Fibroblast of skin of left biceps (primary cell): ENCODE measurements at regions not wholly inside any gene's neighbourhood (a gene's known extent, or its start where the extent isn't known, plus 50 kb on each side); places are given as distances from the start of the nearest gene placed in this dataset.

Source experiments
- DNase-seq, 2 experiments: peaks; one replicate each; pipeline ENCODE4 v3.0.0-alpha.2; 2013; ENCODE audit warnings: low read depth in 2 of 2

- DNase-seq, result no peak
These were observed 106.6 kb upstream of the MKLN1 start for GRCh38 chr7:131221061-131221460.

GRCh38 chr7:131222171-131222570, 105.5 kb upstream of the MKLN1 start:
- DNase-seq, result no peak

GRCh38 chr7:131223151-131223550, 104.5 kb upstream of the MKLN1 start:
- DNase-seq, result no peak

GRCh38 chr7:131224996-131225395, 102.7 kb upstream of the MKLN1 start:
- no peak for DNase-seq

- DNase-seq, result no peak
These were observed 101.8 kb upstream of the MKLN1 start for GRCh38 chr7:131225619-131226513.

GRCh38 chr7:131226514-131226865, 101.2 kb upstream of the MKLN1 start:
- DNase-seq, result no peak

GRCh38 chr7:131231381-131232220, 96.1 kb upstream of the MKLN1 start:
- DNase-seq, result peak in 1 of 2 experiments; percentile 26

- no peak for DNase-seq
These were observed 94.9 kb upstream of the MKLN1 start for GRCh38 chr7:131232768-131233167.

- DNase-seq, result no peak
These were observed 94.5 kb upstream of the MKLN1 start for GRCh38 chr7:131233193-131233592.

GRCh38 chr7:131234719-131235488, 92.8 kb upstream of the MKLN1 start:
- no peak for DNase-seq

- DNase-seq, result peak; percentile 87 to 88
These were observed 92.0 kb upstream of the MKLN1 start for GRCh38 chr7:131235489-131236317.

- DNase-seq, result no peak
These were observed 91.4 kb upstream of the MKLN1 start for GRCh38 chr7:131236318-131236672.

- DNase-seq, result no peak
These were observed 89.2 kb upstream of the MKLN1 start for GRCh38 chr7:131238347-131238931.

GRCh38 chr7:131241386-131241785, 86.3 kb upstream of the MKLN1 start:
- no peak for DNase-seq

GRCh38 chr7:131242123-131242650, 85.5 kb upstream of the MKLN1 start:
- DNase-seq, result no peak

- peak; percentile 78 to 82 for DNase-seq
These were observed 83.3 kb upstream of the MKLN1 start for GRCh38 chr7:131244259-131244852.

GRCh38 chr7:131249003-131249402, 78.7 kb upstream of the MKLN1 start:
- peak; percentile 77 to 81 for DNase-seq

GRCh38 chr7:131249483-131249882, 78.2 kb upstream of the MKLN1 start:
- no peak for DNase-seq

GRCh38 chr7:131250331-131250730, 77.3 kb upstream of the MKLN1 start:
- DNase-seq, result no peak

- DNase-seq, result no peak
These were observed 76.3 kb upstream of the MKLN1 start for GRCh38 chr7:131251371-131251770.
